UCSD-AML1 (cell line): ENCODE measurements at regions not wholly inside any gene's neighbourhood (a gene's known extent, or its start where the extent isn't known, plus 50 kb on each side); places are given as distances from the start of the nearest gene placed in this dataset.
"Not testable (repeated sequence)": the region's sequence is repeated elsewhere in the genome, so short reads cannot be mapped to it uniquely, and the experiment has no call there.

Experiments used
- DNase-seq: peaks from one replicate; lab custom pipeline; 2025; ENCODE audit not compliant: unreplicated experiment; lab: John Stamatoyannopoulos, UW

- DNase-seq, result no peak
These were observed 226.5 kb upstream of the NREP start for GRCh38 chr5:111983459-111983858.

GRCh38 chr5:111977436-111977829 lies 220.4 kb upstream of the NREP start:
- DNase-seq, result no peak

- DNase-seq, result no peak
These were observed 219.9 kb upstream of the NREP start for GRCh38 chr5:111976705-111977435.

GRCh38 chr5:111975133-111975532 lies 218.1 kb upstream of the NREP start:
- no peak for DNase-seq

GRCh38 chr5:111973961-111974360 lies 217.0 kb upstream of the NREP start:
- no peak for DNase-seq

- DNase-seq, result no peak
These were observed 215.6 kb upstream of the NREP start for GRCh38 chr5:111972548-111972947.

DNA sequence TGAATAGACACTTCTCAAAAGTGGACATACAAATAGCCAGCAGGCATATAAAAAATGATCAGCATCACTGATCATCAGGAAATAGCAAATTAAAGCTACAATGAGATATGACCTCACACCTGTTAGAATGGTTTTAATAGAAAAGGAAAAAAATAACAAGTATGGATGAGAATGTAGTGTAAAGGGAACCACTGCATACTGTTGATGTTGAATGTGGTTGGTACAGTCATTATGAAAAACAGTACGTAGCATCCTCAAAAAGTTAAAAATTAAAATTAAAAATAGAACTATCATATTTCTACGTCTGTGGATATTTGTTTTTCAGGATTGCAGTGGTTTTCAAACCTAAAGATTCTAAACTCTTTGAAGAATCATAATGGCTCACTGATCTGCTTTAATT lies 215.1 kb upstream of the NREP start:
- no peak for DNase-seq

DNA sequence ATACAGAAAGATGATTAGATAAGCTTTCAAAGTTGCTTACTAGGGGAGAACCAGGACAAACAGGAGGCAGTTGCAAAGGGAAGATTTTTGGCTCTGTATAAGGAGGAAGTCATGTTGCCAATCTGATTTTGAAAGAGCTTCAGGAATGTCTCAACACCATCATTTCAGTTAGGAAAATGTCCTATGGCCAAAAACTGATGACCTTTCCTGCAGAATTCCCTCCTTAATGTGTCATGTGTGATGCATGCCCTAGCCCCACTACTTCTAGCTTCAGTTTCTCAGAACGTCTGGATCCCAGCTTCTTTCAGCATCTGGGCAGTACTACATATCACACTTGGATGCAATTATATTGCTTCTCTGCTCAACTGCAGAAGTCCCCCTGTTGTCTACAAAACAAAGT lies 211.5 kb upstream of the NREP start:
- no peak for DNase-seq

DNA sequence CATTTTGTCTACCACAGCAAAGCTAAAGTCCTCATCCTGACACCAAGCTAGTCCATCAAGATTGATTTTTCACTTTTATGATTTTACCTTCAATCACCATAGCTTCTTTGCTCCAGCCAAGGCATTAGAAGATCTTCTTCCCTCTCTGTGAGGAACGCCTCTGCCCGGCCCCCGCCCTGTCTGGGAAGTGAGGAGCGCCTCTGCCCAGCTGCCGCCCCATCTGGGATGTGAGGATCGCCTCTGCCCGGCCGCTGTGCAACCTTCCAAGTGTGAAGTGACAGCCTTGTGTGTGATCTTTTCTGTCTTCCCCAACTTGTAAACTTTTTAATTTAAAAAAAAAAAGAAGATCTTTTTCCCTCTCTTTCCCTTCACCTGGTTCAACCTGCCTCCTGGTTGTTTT lies 210.5 kb upstream of the NREP start:
- no peak for DNase-seq

- DNase-seq, result no peak
These were observed 209.3 kb upstream of the NREP start for GRCh38 chr5:111966290-111966689.

GRCh38 chr5:111963555-111963954 lies 206.6 kb upstream of the NREP start:
- no peak for DNase-seq

DNA sequence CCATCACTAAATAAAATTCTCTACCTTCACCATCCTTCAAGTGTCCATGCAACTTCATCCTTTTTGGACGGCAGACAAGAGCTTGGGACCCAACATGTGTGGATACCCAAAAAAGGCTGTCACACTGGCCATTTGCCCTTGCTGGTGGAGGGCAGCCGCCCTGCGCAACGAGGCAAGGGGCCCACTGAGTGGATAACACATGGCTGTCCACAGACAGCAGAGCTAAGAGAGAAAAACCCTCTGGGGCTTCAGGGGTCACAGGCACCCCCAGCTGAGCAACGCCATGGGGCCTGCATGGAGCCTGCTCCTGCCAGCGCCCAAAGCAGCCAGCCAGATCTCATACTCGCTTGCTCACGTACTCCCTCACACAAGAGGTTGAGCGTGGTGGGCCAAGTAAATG lies 205.9 kb upstream of the NREP start:
- DNase-seq, result no peak

- DNase-seq, result no peak
These were observed 204.9 kb upstream of the NREP start for GRCh38 chr5:111961862-111962261.

GRCh38 chr5:111960476-111961215 lies 203.7 kb upstream of the NREP start:
- no peak for DNase-seq

DNA sequence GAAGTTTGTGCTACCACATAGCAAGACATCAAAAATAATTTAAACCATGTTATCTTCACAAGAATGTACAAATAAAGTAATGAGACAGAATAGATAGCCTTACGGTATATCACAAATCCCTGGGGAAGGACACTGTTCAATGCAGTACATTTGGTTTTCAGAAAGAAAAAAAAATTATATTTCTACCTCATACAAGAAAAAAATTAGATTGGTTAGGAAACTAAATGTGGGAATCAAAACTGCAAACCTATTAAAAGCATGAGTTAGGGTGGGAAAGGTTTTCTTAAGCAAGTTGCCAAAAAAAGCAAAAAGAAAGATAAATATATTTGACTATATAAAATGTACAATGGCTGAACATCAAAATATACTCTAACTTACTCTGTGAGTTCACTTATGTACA lies 201.9 kb upstream of the NREP start:
- DNase-seq, result no peak

DNA sequence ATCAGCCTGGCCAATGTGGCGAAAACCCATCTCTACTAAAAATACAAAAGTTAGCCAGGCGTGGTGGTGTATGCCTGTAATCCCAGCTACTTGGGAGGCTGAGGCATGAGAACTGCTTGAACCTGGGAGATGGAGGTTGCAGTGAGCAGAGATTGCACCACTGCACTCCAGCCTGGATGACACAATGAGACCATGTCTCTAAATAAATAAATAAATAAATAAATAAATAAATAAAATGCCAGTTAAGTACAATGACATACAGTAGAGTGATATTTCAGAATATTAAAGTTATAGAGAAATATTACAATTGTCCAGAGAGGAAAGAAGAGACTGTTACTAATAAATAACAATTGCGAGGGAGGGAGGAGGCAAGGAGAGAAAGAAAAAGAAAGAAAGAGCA lies 199.8 kb upstream of the NREP start:
- not testable (repeated sequence) for DNase-seq

DNA sequence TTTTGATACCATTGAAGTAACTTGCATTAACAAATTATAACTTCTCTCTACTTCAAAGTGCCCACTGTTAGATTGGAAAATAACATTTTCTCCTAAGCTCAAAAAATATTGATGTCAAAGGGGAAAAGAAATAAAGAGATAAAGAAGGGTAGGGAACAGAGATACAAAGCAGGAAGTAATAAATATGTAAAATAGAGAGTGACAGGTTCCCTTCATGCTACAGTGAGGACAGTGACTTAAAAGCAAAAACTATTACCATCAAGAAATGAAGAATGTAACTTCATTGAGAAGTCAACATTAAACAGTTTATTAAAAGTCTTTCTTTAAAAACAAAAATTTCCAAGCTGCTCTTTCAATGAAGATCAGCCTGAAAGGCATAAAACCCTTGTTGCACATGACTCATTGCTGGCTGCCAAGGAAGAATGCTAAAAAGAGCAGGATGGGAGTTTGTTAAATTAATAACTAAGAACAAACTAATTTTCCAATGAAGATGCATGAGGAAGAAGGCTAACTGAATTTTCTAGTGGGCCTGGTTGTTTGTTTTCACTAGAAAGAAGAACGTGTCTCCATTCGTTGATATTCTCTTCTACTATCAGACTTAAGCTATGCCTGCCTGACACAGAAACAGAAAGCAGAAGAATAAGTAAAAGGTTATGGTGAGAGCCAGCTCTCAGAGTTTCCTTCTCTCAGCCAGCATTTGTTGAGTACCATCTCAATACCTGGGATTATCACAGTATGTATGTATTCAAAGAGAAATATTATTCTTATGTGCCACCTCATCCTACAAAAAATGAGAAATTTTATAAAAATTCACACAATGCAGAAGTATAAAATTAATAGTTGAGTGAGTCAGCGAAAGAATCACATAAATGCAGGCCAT lies 197.8 kb upstream of the NREP start:
- no peak for DNase-seq

- DNase-seq, result no peak
These were observed 196.5 kb upstream of the NREP start for GRCh38 chr5:111953351-111954127.

- DNase-seq, result no peak
These were observed 195.6 kb upstream of the NREP start for GRCh38 chr5:111952555-111952954.

GRCh38 chr5:111950660-111951059 lies 193.7 kb upstream of the NREP start:
- no peak for DNase-seq
